WERI-Rb-1 (cell line): ENCODE measurements at regions not wholly inside any gene's neighbourhood (a gene's known extent, or its start where the extent isn't known, plus 50 kb on each side); places are given as distances from the start of the nearest gene placed in this dataset.

Experiments
- DNase-seq: peaks from one replicate; pipeline ENCODE4 v3.0.0-alpha.2; 2020
- H3K27ac ChIP-seq: fragments of 250-450 bp; sonication (Bioruptor Pico); 2 replicates; pipeline ENCODE4 v1.5.1; 2020; ENCODE audit warnings: mild to moderate bottlenecking, moderate library complexity
- H3K27me3 ChIP-seq: fragments of 250-450 bp; sonication (Bioruptor Pico); 2 replicates; pipeline ENCODE4 v1.5.1; 2021; ENCODE audit warnings: mild to moderate bottlenecking, low read depth, moderate library complexity; ENCODE audit not compliant: insufficient read depth, severe bottlenecking
- H3K36me3 ChIP-seq: fragments of 250-450 bp; sonication (Bioruptor Pico); 2 replicates; pipeline ENCODE4 v1.5.1; 2020; ENCODE audit warnings: mild to moderate bottlenecking, moderate library complexity
- H3K4me3 ChIP-seq: 2 replicates; pipeline ENCODE4 v1.5.1; 2011; ENCODE audit warnings: low read depth, mild to moderate bottlenecking, control low read depth, low read length
- H3K9me3 ChIP-seq: fragments of 250-450 bp; sonication (Bioruptor Pico); 2 replicates; pipeline ENCODE4 v1.5.1; 2021; ENCODE audit warnings: mild to moderate bottlenecking, moderate library complexity; ENCODE audit not compliant: severe bottlenecking
- TF ChIP-seq, protein P1 (sequence below): IDR thresholded peaks from 2 replicates; pipeline ENCODE4 v1.5.1; 2011; ENCODE audit warnings: low read depth, mild to moderate bottlenecking, control low read depth, inconsistent platforms, low read length

DNA sequence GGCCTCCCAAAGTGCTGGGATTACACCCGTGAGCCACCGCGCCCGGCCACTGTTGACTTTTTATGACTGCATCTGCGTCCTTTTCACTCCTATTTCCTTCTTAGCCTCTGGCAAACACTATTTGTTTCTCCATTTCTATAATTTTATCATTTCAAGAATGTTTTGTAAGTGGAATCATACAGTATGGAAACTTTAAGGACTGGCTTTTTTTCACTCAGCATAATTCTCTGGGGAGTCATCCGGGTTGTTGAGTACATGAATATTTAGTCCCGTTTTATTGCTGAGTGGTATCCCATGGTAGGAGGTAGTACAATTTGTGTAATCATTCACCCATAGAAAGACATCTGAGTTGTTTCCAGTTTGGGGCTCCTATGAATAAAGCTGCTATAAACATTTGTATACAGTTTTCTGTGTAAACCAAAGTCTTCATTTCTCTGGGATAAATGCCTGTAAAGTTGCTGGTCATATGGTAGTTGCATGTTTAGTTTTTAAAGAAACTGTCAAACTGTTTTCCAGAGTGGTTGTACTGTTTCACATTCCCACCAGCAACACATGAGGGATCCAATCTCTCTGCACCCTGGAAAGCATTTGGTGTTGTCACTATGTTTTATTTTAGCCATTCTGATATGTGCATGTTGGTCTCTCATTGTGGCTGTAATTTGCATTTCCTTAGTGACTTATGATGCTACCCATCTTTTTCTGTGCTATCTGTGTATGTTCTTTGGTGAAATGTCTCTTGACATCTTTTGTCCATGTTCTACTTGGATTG lies 139.6 kb upstream of the EEPD1 start:
- H3K9me3 ChIP-seq: no peaks in the 10 kb centered on the region
- no peak overlapping the region for H3K4me3 ChIP-seq
- H3K36me3 ChIP-seq: no peaks in the 10 kb centered on the region
- DNase-seq: no peak
- H3K27me3 ChIP-seq: no peaks in the 10 kb centered on the region
- TF ChIP-seq, protein P1, sequence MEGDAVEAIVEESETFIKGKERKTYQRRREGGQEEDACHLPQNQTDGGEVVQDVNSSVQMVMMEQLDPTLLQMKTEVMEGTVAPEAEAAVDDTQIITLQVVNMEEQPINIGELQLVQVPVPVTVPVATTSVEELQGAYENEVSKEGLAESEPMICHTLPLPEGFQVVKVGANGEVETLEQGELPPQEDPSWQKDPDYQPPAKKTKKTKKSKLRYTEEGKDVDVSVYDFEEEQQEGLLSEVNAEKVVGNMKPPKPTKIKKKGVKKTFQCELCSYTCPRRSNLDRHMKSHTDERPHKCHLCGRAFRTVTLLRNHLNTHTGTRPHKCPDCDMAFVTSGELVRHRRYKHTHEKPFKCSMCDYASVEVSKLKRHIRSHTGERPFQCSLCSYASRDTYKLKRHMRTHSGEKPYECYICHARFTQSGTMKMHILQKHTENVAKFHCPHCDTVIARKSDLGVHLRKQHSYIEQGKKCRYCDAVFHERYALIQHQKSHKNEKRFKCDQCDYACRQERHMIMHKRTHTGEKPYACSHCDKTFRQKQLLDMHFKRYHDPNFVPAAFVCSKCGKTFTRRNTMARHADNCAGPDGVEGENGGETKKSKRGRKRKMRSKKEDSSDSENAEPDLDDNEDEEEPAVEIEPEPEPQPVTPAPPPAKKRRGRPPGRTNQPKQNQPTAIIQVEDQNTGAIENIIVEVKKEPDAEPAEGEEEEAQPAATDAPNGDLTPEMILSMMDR: no peak
- H3K27ac ChIP-seq: no peak overlapping the region

DNA sequence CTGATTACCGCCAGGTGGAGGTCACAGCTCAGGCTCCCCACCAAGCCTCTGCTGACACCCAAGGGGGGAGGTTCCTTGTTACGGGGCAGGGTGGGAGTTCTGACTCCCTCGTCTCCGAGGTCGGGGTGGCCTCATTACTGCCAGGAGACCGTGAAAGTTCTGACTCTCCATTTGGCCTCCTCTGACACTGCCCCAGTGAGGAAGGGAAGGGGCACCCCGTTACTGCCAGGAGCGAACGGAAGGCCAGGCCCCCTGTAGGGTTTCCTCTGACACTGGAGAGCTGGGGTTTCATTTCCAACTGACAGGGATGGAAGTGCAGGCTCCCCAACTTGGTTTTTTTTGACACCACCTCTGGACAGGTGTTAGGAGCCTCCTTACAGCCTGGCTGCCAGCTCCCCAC lies 138.1 kb upstream of the EEPD1 start:
- H3K27ac ChIP-seq: no peak overlapping the region
- no peaks in the 10 kb centered on the region for H3K27me3 ChIP-seq
- H3K36me3 ChIP-seq: no peaks in the 10 kb centered on the region
- TF ChIP-seq, protein P1: no peak
- no peak overlapping the region for H3K4me3 ChIP-seq
- DNase-seq: no peak
- H3K9me3 ChIP-seq: no peaks in the 10 kb centered on the region

DNA sequence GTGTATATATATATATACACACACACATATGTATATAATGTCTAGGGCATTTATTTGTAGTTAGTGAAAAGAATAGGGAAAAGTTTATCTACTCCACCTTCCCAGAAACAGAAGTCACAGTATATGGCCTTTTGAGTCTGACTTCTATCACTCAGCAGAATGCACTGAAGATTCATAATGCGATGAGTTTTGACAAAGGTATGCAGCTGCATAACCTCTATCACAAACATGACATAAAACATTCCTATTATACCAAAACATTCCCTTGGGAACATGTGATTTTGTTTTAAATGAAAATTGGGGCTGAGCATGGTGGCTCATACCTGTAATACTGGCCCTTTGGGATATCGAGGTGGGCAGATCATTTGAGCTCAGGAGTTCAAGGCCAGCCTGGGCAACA lies 137.3 kb upstream of the EEPD1 start:
- Histone ChIP-seq H3K4me3 (no peak overlapping the region), H3K27ac (no peak overlapping the region), H3K27me3 (no peaks in the 10 kb centered on the region), H3K9me3 (no peaks in the 10 kb centered on the region), H3K36me3 (no peaks in the 10 kb centered on the region)
- TF ChIP-seq, protein P1: no peak
- DNase-seq: no peak

DNA sequence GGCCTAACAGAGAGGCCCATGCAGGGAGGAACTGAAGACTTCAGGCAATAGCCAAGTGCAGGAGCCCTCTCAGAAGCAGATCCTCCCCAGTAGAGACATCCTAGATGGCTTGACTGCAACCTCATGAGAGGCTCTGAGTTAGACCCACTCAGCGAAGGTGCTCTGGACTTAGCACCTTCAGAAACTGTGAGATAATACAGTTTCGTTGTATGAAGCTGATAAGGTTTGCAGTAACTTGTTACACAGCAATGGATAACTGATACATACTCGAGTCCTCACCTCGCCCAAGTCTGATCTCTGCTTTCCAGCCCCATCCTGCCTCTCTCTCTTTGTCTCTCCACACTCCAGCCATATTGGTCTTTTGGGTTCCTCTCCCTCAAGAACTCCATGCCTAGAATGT lies 136.4 kb upstream of the EEPD1 start:
- Histone ChIP-seq H3K36me3 (no peaks in the 10 kb centered on the region), H3K9me3 (no peaks in the 10 kb centered on the region), H3K27ac (no peak overlapping the region), H3K4me3 (no peak overlapping the region), H3K27me3 (no peaks in the 10 kb centered on the region)
- TF ChIP-seq, protein P1: no peak
- DNase-seq: no peak

DNA sequence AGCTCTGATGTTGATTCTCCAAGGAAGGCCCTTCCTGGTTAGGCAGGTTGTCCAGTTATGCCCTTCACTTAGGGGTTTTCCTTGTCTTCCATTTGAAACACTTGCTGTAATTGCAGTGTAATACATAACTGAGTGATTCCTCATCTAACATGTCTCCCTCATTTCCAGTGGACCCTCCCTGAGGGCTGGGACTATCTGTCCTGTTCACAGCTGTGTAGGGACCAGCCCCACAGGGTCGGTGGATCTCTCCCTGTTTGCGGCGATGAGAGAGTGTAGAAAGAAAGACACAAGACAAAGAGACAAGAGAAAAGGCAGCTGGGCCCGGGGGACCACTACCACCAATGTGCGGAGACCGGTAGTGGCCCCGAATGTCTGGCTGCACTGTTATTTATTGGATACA lies 135.9 kb upstream of the EEPD1 start:
- Histone ChIP-seq H3K4me3 (no peak overlapping the region), H3K27ac (no peak overlapping the region), H3K27me3 (no peaks in the 10 kb centered on the region), H3K36me3 (no peaks in the 10 kb centered on the region), H3K9me3 (no peaks in the 10 kb centered on the region)
- no peak for DNase-seq
- TF ChIP-seq, protein P1: no peak

DNA sequence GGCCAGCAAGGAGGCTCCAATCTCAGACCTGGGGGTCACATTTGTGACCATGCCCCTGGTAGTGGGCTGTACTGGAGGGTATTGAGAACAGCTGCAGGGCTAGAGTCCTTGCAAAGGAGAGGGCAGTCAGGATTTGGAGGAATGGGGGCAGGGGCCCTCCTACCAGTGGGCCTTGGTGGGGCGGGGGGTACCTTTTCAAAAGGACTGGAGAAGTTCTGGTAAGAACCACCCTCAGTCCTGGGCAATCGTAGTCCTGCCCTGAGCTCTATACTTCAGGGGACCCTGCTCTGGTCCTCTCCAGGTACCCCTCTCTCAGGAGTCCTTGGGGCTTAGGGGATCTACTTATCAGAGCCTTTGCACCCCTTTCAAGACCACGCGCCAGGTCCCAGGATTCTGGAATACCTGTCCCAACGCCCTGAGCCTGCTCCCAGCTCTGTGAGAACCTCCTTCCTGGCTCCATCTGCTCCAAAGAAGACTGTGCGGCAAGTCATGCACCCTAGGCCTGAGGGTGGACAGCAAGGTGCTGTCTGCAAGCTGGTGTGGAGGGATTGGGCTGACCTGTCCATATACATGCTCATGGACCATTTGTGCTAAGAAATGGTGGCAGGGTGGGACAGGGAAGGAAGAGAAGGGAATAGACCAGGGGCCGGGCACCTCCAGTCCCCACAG lies 134.1 kb upstream of the EEPD1 start:
- Histone ChIP-seq H3K27me3 (no peaks in the 10 kb centered on the region), H3K36me3 (no peaks in the 10 kb centered on the region), H3K9me3 (no peaks in the 10 kb centered on the region), H3K4me3 (no peak overlapping the region), H3K27ac (no peak overlapping the region)
- TF ChIP-seq, protein P1: no peak
- no peak for DNase-seq
